ENCODE measurements at regions not wholly inside any gene's neighbourhood (a gene's known extent, or its start where the extent isn't known, plus 50 kb on each side); places are given as distances from the start of the nearest gene placed in this dataset.

DNA sequence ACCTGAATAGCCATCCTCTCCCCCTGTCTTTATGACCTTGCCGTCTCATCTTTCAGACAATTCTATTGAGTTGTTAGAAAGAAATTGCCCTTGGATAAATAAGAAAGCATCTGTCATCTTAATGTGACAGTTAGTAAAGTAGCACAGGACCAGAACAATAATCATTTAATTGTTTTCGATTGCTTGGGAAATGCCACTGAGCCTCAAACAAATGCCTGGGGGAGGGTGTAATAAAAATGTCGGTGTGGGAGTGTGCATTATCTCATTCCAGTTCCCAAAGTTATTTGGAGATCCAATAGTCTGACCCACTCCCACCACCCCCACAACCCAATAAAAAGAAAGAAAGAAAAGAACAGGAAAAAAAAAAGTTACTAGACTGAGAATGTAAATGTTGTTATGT lies 509.3 kb upstream of the LRRC7 start:
- H3K27me3 ChIP-seq, result no peaks in the 10 kb centered on the region
- no peak overlapping the region for H3K4me3 ChIP-seq
- ATAC-seq (ENCODE audit: low FRiP score in 2 of 2), result no peak
- H3K36me3 ChIP-seq, result no peaks in the 10 kb centered on the region
- TF ChIP-seq POLR2A (IDR thresholded peaks at IDR 0.05) (no peak), EP300 (IDR thresholded peaks at IDR 0.05) (no peak), POLR2AphosphoS5 (IDR thresholded peaks at IDR 0.05) (no peak)
- TF ChIP-seq, protein P1, sequence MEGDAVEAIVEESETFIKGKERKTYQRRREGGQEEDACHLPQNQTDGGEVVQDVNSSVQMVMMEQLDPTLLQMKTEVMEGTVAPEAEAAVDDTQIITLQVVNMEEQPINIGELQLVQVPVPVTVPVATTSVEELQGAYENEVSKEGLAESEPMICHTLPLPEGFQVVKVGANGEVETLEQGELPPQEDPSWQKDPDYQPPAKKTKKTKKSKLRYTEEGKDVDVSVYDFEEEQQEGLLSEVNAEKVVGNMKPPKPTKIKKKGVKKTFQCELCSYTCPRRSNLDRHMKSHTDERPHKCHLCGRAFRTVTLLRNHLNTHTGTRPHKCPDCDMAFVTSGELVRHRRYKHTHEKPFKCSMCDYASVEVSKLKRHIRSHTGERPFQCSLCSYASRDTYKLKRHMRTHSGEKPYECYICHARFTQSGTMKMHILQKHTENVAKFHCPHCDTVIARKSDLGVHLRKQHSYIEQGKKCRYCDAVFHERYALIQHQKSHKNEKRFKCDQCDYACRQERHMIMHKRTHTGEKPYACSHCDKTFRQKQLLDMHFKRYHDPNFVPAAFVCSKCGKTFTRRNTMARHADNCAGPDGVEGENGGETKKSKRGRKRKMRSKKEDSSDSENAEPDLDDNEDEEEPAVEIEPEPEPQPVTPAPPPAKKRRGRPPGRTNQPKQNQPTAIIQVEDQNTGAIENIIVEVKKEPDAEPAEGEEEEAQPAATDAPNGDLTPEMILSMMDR (IDR thresholded peaks at IDR 0.05), result no peak
- H3K4me1 ChIP-seq, result no peaks in the 10 kb centered on the region
- no peaks in the 10 kb centered on the region for H3K9me3 ChIP-seq
- no peak for DNase-seq
- H3K27ac ChIP-seq, result no peak overlapping the region
- WGBS, 2 donors, result 79 to 84% methylated on average over 3 of the region's 3 CpGs

DNA sequence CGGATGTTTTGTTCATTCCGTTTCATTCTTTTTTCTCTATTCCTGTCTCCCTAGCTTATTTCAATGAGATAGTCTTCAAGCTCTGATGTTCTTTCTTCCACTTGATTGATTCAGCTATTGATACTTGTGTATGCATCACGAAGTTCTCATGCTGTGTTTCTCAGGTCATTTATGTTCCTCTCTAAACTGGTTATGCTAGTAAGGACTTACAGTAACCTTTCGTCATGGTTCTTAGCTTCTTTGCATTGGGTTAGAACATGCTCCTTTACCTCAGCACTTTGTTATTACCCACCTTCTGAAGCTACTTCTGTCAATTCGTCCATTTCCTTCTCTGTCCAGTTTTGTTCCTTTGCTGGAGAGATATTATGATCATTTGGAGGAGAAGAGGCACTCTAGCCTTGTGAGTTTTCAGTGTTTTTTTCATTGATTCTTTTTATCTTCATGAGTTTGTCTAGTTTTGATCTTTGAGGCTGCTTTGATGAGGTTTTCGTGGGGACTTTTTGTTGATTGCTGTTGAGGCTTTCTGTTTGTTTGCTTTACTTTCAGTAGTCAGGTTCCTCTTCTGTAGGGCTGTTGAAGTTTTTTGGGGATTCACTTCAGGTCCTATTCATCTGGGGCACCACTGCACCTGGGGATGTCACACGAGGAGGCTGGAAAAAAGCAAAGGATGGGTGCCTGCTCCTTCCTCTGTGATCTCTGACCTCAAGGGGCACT lies 496.9 kb upstream of the LRRC7 start:
- H3K4me3 ChIP-seq, result no peak overlapping the region
- TF ChIP-seq EP300 (IDR thresholded peaks at IDR 0.05) (no peak), POLR2A (IDR thresholded peaks at IDR 0.05) (no peak), POLR2AphosphoS5 (IDR thresholded peaks at IDR 0.05) (no peak)
- TF ChIP-seq, protein P1 (IDR thresholded peaks at IDR 0.05), result no peak
- H3K9me3 ChIP-seq, result no peaks in the 10 kb centered on the region
- H3K4me1 ChIP-seq, result no peaks in the 10 kb centered on the region
- no peak for ATAC-seq (ENCODE audit: low FRiP score in 2 of 2)
- H3K27me3 ChIP-seq, result no peaks in the 10 kb centered on the region
- no peaks in the 10 kb centered on the region for H3K36me3 ChIP-seq
- no peak for DNase-seq
- no peak overlapping the region for H3K27ac ChIP-seq
- WGBS, 2 donors, result 75 to 78% methylated on average over 7 of the region's 7 CpGs

DNA sequence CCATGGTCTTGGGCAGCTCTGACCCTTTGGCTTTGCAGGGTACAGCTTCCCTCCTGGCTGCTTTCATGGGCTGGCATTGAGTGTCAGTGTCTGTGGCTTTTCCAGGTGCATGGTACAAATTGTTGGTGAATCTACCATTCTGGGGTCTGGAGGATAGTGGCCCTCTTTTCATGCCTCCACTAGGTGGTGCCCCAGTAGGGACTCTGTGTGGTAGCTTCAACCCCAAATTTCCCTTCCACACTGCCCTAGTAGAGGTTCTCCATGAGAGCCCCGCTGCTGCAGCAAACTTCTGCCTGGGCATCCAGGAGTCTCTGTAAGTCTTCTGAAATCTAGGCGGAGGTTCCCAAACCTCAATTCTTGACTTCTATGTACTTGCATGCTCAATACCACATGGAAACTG lies 494.5 kb upstream of the LRRC7 start:
- no peak overlapping the region for H3K27ac ChIP-seq
- H3K4me1 ChIP-seq, result no peaks in the 10 kb centered on the region
- no peak overlapping the region for H3K4me3 ChIP-seq
- no peaks in the 10 kb centered on the region for H3K36me3 ChIP-seq
- no peak for ATAC-seq (ENCODE audit: low FRiP score in 2 of 2)
- DNase-seq, result no peak
- TF ChIP-seq EP300 (IDR thresholded peaks at IDR 0.05) (no peak), POLR2A (IDR thresholded peaks at IDR 0.05) (no peak), POLR2AphosphoS5 (IDR thresholded peaks at IDR 0.05) (no peak)
- TF ChIP-seq, protein P1 (IDR thresholded peaks at IDR 0.05), result no peak
- H3K27me3 ChIP-seq, result no peaks in the 10 kb centered on the region
- H3K9me3 ChIP-seq, result no peaks in the 10 kb centered on the region
- 82 to 89% methylated on average over 2 of the region's 2 CpGs for WGBS, 2 donors

DNA sequence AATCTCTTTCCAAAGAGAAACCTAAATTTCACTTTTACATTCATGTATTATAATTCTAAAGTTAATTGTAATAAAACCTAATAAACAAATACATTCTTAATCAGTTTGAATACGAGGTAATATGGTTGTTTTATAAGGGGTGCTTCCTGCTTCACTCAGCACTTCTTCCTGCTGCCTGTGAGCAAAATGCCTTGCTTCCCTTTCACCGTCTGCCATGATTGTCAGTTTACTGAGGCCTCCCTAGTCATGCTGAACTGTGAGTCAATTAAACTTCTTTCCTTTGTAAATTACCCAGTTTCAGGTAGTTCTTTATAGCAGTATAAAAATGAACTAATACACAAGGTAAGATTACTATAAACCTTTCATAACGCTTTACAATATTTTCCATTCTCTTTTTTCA lies 491.1 kb upstream of the LRRC7 start:
- no peak for ATAC-seq (ENCODE audit: low FRiP score in 2 of 2)
- TF ChIP-seq EP300 (IDR thresholded peaks at IDR 0.05) (no peak), POLR2A (IDR thresholded peaks at IDR 0.05) (no peak), POLR2AphosphoS5 (IDR thresholded peaks at IDR 0.05) (no peak)
- TF ChIP-seq, protein P1 (IDR thresholded peaks at IDR 0.05), result no peak
- WGBS, 2 donors, result 47 to 54% methylated on average over 3 of the region's 3 CpGs
- Histone ChIP-seq H3K36me3 (no peaks in the 10 kb centered on the region), H3K9me3 (no peaks in the 10 kb centered on the region), H3K27ac (no peak overlapping the region), H3K27me3 (no peaks in the 10 kb centered on the region), H3K4me1 (no peaks in the 10 kb centered on the region), H3K4me3 (no peak overlapping the region)
- DNase-seq, result no peak

DNA sequence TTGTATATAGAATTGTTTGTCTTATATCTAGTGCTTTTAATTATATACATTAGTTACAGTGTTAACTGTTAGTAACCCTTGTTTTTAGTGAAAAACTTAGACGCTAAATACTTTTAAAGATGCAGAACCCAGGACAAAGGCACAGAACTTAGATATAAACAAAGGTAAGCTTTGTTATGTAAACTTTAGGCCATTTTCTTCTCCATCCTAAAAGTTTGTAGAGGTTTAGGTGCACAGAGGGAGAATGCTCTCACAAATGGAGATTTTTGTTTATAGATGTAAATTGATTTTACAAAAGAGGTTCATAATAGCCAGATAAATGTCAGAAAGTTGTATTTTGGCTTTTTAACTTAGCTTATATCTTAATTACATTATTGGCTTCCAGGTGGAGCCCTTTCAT lies 490.5 kb upstream of the LRRC7 start:
- H3K27ac ChIP-seq, result no peak overlapping the region
- DNase-seq (no peak), ATAC-seq (ENCODE audit: low FRiP score in 2 of 2) (no peak)
- H3K9me3 ChIP-seq, result no peaks in the 10 kb centered on the region
- no peak overlapping the region for H3K4me3 ChIP-seq
- WGBS, 2 donors, result 63 to 73% methylated on average over 1 of the region's 1 CpG
- no peaks in the 10 kb centered on the region for H3K4me1 ChIP-seq
- no peaks in the 10 kb centered on the region for H3K36me3 ChIP-seq
- TF ChIP-seq, protein P1 (IDR thresholded peaks at IDR 0.05), result no peak
- TF ChIP-seq EP300 (IDR thresholded peaks at IDR 0.05) (no peak), POLR2AphosphoS5 (IDR thresholded peaks at IDR 0.05) (no peak), POLR2A (IDR thresholded peaks at IDR 0.05) (no peak)
- no peaks in the 10 kb centered on the region for H3K27me3 ChIP-seq
